H9 (cell line): ENCODE measurements at regions not wholly inside any gene's neighbourhood (a gene's known extent, or its start where the extent isn't known, plus 50 kb on each side); places are given as distances from the start of the nearest gene placed in this dataset.

Source experiments
- DNase-seq: peaks from one replicate; pipeline ENCODE4 v3.0.0-alpha.2; 2017
- H2AFZ ChIP-seq: one replicate; pipeline ENCODE4 v1.6.1; 2013; ENCODE audit warnings: mild to moderate bottlenecking, low read length, control low read depth, moderate library complexity
- H2AK5ac ChIP-seq: 2 replicates; pipeline ENCODE4 v1.6.1; 2013; ENCODE audit warnings: low read length, control low read depth, mixed read lengths; ENCODE audit not compliant: insufficient read length
- H2BK120ac ChIP-seq: one replicate; pipeline ENCODE4 v1.6.1; 2013; ENCODE audit warnings: low read depth, mild to moderate bottlenecking, low read length, control low read depth, inconsistent platforms; ENCODE audit not compliant: poor library complexity, severe bottlenecking
- H2BK12ac ChIP-seq: 2 replicates; pipeline ENCODE4 v1.6.1; 2013; ENCODE audit warnings: low read length, control low read depth, mixed read lengths, low read depth; ENCODE audit not compliant: insufficient read length
- H2BK15ac ChIP-seq: 2 replicates; pipeline ENCODE4 v1.6.1; 2013; ENCODE audit warnings: low read depth, low read length, control low read depth
- H2BK20ac ChIP-seq: one replicate; pipeline ENCODE4 v1.6.1; 2013; ENCODE audit warnings: low read depth, mild to moderate bottlenecking, low read length, control low read depth, inconsistent platforms; ENCODE audit not compliant: poor library complexity, severe bottlenecking
- H2BK5ac ChIP-seq: 2 replicates; pipeline ENCODE4 v1.6.1; 2013; ENCODE audit warnings: low read length, control low read depth, mixed read lengths; ENCODE audit not compliant: insufficient read length
- H3K14ac ChIP-seq: 2 replicates; pipeline ENCODE4 v1.6.1; 2013; ENCODE audit warnings: low read length, control low read depth; ENCODE audit not compliant: insufficient read depth
- H3K18ac ChIP-seq: 2 replicates; pipeline ENCODE4 v1.6.1; 2013; ENCODE audit warnings: low read depth, mild to moderate bottlenecking, mixed read lengths, low read length, control low read depth; ENCODE audit not compliant: insufficient read length
- H3K23ac ChIP-seq: 2 replicates; pipeline ENCODE4 v1.6.1; 2013; ENCODE audit warnings: low read length, control low read depth, mixed read lengths, low read depth; ENCODE audit not compliant: insufficient read length
- H3K23me2 ChIP-seq: 2 replicates; pipeline ENCODE4 v1.6.1; 2013; ENCODE audit warnings: low read depth, mild to moderate bottlenecking, mixed read lengths, low read length, control low read depth; ENCODE audit not compliant: insufficient read length, poor library complexity, severe bottlenecking
- H3K27ac ChIP-seq: 2 replicates; pipeline ENCODE4 v1.5.1; 2013; ENCODE audit warnings: low read length, control low read depth, mixed read lengths, low read depth; ENCODE audit not compliant: insufficient read length
- H3K27me3 ChIP-seq: 2 replicates; pipeline ENCODE4 v1.6.1; 2013; ENCODE audit warnings: low read length, control low read depth, inconsistent platforms; ENCODE audit not compliant: insufficient read depth
- H3K4ac ChIP-seq: 2 replicates; pipeline ENCODE4 v1.6.1; 2013; ENCODE audit warnings: low read depth, mild to moderate bottlenecking, control low read depth, inconsistent platforms, low read length, moderate library complexity
- H3K4me1 ChIP-seq: 2 replicates; pipeline ENCODE4 v1.6.1; 2013; ENCODE audit warnings: low read length, control low read depth, inconsistent platforms; ENCODE audit not compliant: insufficient read depth
- H3K4me2 ChIP-seq: 2 replicates; pipeline ENCODE4 v1.6.1; 2013; ENCODE audit warnings: low read length, control low read depth, mixed read lengths; ENCODE audit not compliant: insufficient read length, insufficient read depth
- H3K56ac ChIP-seq: 2 replicates; pipeline ENCODE4 v1.6.1; 2013; ENCODE audit warnings: low read depth, mild to moderate bottlenecking, mixed read lengths, low read length, control low read depth; ENCODE audit not compliant: insufficient read length
- H3K79me1 ChIP-seq: 2 replicates; pipeline ENCODE4 v1.6.1; 2013; ENCODE audit warnings: low read depth, mild to moderate bottlenecking, moderate library complexity, low read length, control low read depth, inconsistent platforms; ENCODE audit not compliant: insufficient read depth, poor library complexity, severe bottlenecking
- H3K79me2 ChIP-seq: 2 replicates; pipeline ENCODE4 v1.6.1; 2013; ENCODE audit warnings: low read length, control low read depth, inconsistent platforms; ENCODE audit not compliant: insufficient read depth
- H3K9ac ChIP-seq: 2 replicates; pipeline ENCODE4 v1.6.1; 2013; ENCODE audit warnings: low read length, control low read depth, mixed read lengths; ENCODE audit not compliant: insufficient read length; ENCODE audit errors: extremely low read depth
- H3K9me3 ChIP-seq: one replicate; pipeline ENCODE4 v1.6.1; 2013; ENCODE audit warnings: low read depth, low read length, inconsistent platforms; ENCODE audit not compliant: control insufficient read depth
- H3T11ph ChIP-seq: one replicate; pipeline ENCODE4 v1.6.1; 2013; ENCODE audit warnings: mild to moderate bottlenecking, low read length, control low read depth, inconsistent platforms
- H4K20me1 ChIP-seq: one replicate; pipeline ENCODE4 v1.6.1; 2013; ENCODE audit not compliant: control insufficient read depth, insufficient read length, insufficient read depth
- H4K5ac ChIP-seq: 2 replicates; pipeline ENCODE4 v1.6.1; 2013; ENCODE audit warnings: low read depth, mild to moderate bottlenecking, mixed read lengths, low read length, control low read depth; ENCODE audit not compliant: insufficient read length
- H4K8ac ChIP-seq: replicated peaks from 2 replicates; pipeline ENCODE4 v1.6.1; 2013; ENCODE audit warnings: low read length, control low read depth, mixed read lengths, low read depth; ENCODE audit not compliant: insufficient read length
- H4K91ac ChIP-seq: 2 replicates; pipeline ENCODE4 v1.6.1; 2013; ENCODE audit warnings: low read depth, mild to moderate bottlenecking, moderate library complexity, mixed read lengths, low read length, control low read depth; ENCODE audit not compliant: insufficient read length
- H3K27ac Mint-ChIP-seq, 3 experiments: 2 replicates in 2 of 3; 3 replicates in 1 of 3; pipeline ENCODE4 v1.8.0; 2020 to 2021; ENCODE audit warnings: mixed read lengths in 3 of 3, mild to moderate bottlenecking in 1 of 3, moderate library complexity in 1 of 3
- H3K27me3 Mint-ChIP-seq: 2 replicates; pipeline ENCODE4 v1.8.0; 2021; ENCODE audit warnings: low read depth, mild to moderate bottlenecking, moderate library complexity, mixed read lengths
- H3K36me3 Mint-ChIP-seq, 3 experiments: 2 replicates in 2 of 3; 3 replicates in 1 of 3; pipeline ENCODE4 v1.8.0; 2020 to 2021; ENCODE audit warnings: low read depth in 3 of 3, mixed read lengths in 3 of 3; ENCODE audit not compliant: insufficient read depth in 1 of 3
- H3K4me1 Mint-ChIP-seq, 2 experiments: 2 replicates each; pipeline ENCODE4 v1.8.0; 2020; ENCODE audit warnings: mixed read lengths in 2 of 2
- H3K4me3 Mint-ChIP-seq, 2 experiments: 2 replicates in 1 of 2; 3 replicates in 1 of 2; pipeline ENCODE4 v1.8.0; 2020 to 2021; ENCODE audit warnings: mild to moderate bottlenecking in 2 of 2, mixed read lengths in 2 of 2, moderate library complexity in 1 of 2
- H3K9me3 Mint-ChIP-seq, 2 experiments: 2 replicates in 1 of 2; 3 replicates in 1 of 2; pipeline ENCODE4 v1.8.0; 2020; ENCODE audit warnings: mild to moderate bottlenecking in 2 of 2, mixed read lengths in 2 of 2, moderate library complexity in 1 of 2
- CTCF ChIP-seq: fragments of 200-600 bp; sonication (generic); conservative IDR thresholded peaks from 3 replicates; pipeline ENCODE4 v1.8.0; 2021; ENCODE audit warnings: antibody characterized with exemption, mild to moderate bottlenecking
- WGBS: extraction: QIAGEN DNeasy Blood & Tissue Kit; methylation state at CpG from one replicate; pipeline ENCODE4 v1.1.7; 2013; ENCODE audit warnings: missing lambda C conversion rate, low lambda C conversion rate, mixed read lengths; ENCODE audit not compliant: insufficient read length; ENCODE audit errors: extremely low coverage; 5-methylcytosine and 5-hydroxymethylcytosine counted together

DNA sequence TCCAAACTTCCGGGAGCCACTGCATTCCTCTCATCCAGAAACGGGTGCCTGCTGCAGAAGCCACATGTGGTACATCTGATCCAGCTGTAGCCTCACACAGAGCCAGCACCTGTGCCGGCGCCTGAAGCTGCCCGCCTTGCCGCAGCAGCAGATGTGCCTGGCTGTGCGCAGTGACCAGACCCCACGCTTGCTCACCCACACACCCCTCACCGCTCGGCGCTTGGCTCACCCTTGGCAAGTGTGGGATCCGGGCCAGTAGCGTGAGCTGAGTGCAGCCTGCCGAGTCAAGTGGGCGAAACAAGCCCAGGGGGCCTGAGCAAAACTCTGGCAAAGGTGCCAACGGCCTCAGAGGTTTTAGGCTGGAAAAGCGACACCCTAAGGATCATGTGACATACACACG lies 220.1 kb upstream of the TMEFF2 start:
- Histone ChIP-seq H3K4ac (no peak overlapping the region), H3K14ac (no peak overlapping the region), H4K5ac (no peak overlapping the region), H3K27me3 (no peaks in the 10 kb centered on the region), H3K18ac (no peak overlapping the region), H2BK15ac (no peak overlapping the region), H3K4me1 (no peaks in the 10 kb centered on the region), H3T11ph (no peak overlapping the region), H3K56ac (no peak overlapping the region), H3K9ac (no peak overlapping the region), H3K79me1 (no peaks in the 10 kb centered on the region), H4K8ac (no peak overlapping the region), H2AFZ (no peak overlapping the region), H2BK5ac (no peak overlapping the region), H2AK5ac (no peak overlapping the region), H4K91ac (no peak overlapping the region), H4K20me1 (no peaks in the 10 kb centered on the region), H2BK20ac (no peak overlapping the region), H2BK12ac (no peak overlapping the region), H3K4me2 (no peak overlapping the region), H3K23ac (no peak overlapping the region), H3K23me2 (no peaks in the 10 kb centered on the region), H2BK120ac (no peak overlapping the region), H3K79me2 (no peaks in the 10 kb centered on the region), H3K9me3 (no peaks in the 10 kb centered on the region), H3K27ac (no peak overlapping the region)
- no peaks in the 10 kb centered on the region; a peak in 1 of 5 replicates for H3K9me3 Mint-ChIP-seq
- DNase-seq = peak; percentile 27
- H3K27ac Mint-ChIP-seq = no peak overlapping the region
- H3K27me3 Mint-ChIP-seq = no peaks in the 10 kb centered on the region
- no peaks in the 10 kb centered on the region for H3K36me3 Mint-ChIP-seq
- no CpG with 5 or more reads among the region's 18 CpGs for WGBS
- no peak for TF ChIP-seq CTCF
- H3K4me3 Mint-ChIP-seq = no peak overlapping the region
- no peaks in the 10 kb centered on the region for H3K4me1 Mint-ChIP-seq
